Esophagus muscularis mucosa (tissue), 4 donors: ENCODE measurements at regions not wholly inside any gene's neighbourhood (a gene's known extent, or its start where the extent isn't known, plus 50 kb on each side); places are given as distances from the start of the nearest gene placed in this dataset.
"Not testable (repeated sequence)": the region's sequence is repeated elsewhere in the genome, so short reads cannot be mapped to it uniquely, and the experiment has no call there.

ENCODE experiments used
- DNase-seq: peaks from one replicate; pipeline ENCODE4 v3.0.0-alpha.2; 2017; ENCODE audit errors: extremely low spot score
- H3K27ac ChIP-seq, 4 donors: fragments of 200-600 bp; sonication (generic); replicated peaks in 1 of 4; 1 replicate in 3 of 4; 2 replicates in 1 of 4; pipeline ENCODE4 v1.5.1; 2016 to 2019; ENCODE audit warnings: mild to moderate bottlenecking in 1 of 4
- H3K27me3 ChIP-seq, 4 donors: fragments of 200-600 bp; sonication (generic); one replicate each; pipeline versions ENCODE4 v1.5.1 to v1.6.0; 2016 to 2019
- H3K36me3 ChIP-seq, 4 donors: fragments of 200-600 bp; sonication (generic); one replicate each; pipeline ENCODE4 v1.5.1; 2016 to 2019
- H3K4me1 ChIP-seq, 4 donors: fragments of 200-600 bp; sonication (generic); one replicate each; pipeline ENCODE4 v1.5.1; 2016 to 2019
- H3K4me3 ChIP-seq, 4 donors: fragments of 200-600 bp; sonication (generic); 1 replicate in 2 of 4; 2 replicates in 2 of 4; pipeline ENCODE4 v1.5.1; 2016 to 2019; ENCODE audit warnings: mild to moderate bottlenecking in 4 of 4, moderate library complexity in 1 of 4
- H3K9me3 ChIP-seq, 4 donors: fragments of 200-600 bp; sonication (generic); 1 replicate in 3 of 4; 2 replicates in 1 of 4; pipeline ENCODE4 v1.5.1; 2016 to 2019
- EP300 ChIP-seq: sonication (generic); formaldehyde crosslinking; IDR thresholded peaks from one replicate; pipeline ENCODE4 v1.6.1; 2017; ENCODE audit warnings: antibody characterized with exemption
- POLR2A ChIP-seq: fragments of 450-650 bp; IDR thresholded peaks from one replicate; pipeline ENCODE4 v1.6.1; 2017; ENCODE audit warnings: antibody characterized with exemption, moderate library complexity, mild to moderate bottlenecking, low read depth
- POLR2AphosphoS5 ChIP-seq, 2 donors: sonication (generic); formaldehyde crosslinking; IDR thresholded peaks; one replicate each; pipeline ENCODE4 v1.6.1; 2017; ENCODE audit warnings: antibody characterized with exemption in 2 of 2
- WGBS: methylation state at CpG from one replicate; pipeline ENCODE4 v1.1.5; 2018; 5-methylcytosine and 5-hydroxymethylcytosine counted together
- intact Hi-C: fragments of 100-400 bp; cut with DNase I; formaldehyde crosslinking; loops from one replicate; pipeline ENCODE4 v1.15.1; 2023
- TF ChIP-seq, protein P1 (sequence below), 3 experiments: fragments of 200-600 bp in 2 of 3; fragments of 450-650 bp in 1 of 3; sonication (generic) in 2 of 3; IDR thresholded peaks; one replicate each; pipeline ENCODE4 v1.5.1; 2017 to 2019; ENCODE audit warnings: antibody characterized with exemption in 3 of 3, mild to moderate bottlenecking in 2 of 3, moderate library complexity in 1 of 3

DNA sequence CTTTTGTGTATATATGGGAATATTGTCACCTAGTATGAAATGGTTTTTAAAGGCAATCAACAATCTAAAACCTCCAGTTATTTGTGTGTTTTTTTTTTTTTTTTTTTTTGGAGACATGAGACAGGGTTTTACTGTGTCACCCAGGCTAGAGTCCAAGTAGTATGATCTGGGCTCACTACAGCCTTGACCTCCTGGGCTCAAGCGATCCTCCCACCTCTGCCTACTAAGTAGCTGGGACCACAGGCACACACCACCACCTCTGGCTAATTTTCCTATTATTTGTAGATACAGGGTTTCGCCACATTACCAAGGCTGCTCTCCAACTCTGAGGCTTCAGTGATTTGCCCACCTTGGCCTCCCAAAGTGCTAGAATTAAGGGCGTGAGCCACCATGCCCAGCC lies 349.9 kb downstream of the UTRN start:
- no peak for DNase-seq

DNA sequence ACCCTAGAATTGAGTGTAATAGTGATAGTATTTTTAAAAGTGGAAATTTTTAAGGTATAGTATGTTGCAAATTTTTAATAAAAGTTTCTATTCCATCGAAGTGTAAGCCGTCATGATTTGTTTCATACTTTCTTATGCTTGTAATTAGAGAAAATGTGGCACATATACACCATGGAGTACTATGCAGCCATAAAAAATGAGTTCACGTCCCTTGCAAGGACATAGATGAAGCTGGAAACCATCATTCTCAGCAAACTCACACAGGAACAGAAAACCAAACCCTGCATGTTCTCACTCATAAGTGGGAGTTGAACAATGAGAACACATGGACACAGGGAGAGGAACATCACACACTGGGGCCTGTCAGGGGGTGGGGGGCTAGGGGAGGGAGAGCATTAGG lies 350.9 kb downstream of the UTRN start:
- H3K9me3 ChIP-seq, DNase-seq, H3K36me3 ChIP-seq, H3K4me1 ChIP-seq, intact Hi-C loops, H3K27me3 ChIP-seq, H3K4me3 ChIP-seq, H3K27ac ChIP-seq: not testable (repeated sequence)
- WGBS: 93% methylated on average over 3 of the region's 3 CpGs

More for the DNA sequence above, 349.9 kb downstream of the UTRN start:
- Histone ChIP-seq H3K27me3 (no peaks in the 10 kb centered on the region), H3K4me1 (no peaks in the 10 kb centered on the region), H3K9me3 (no peaks in the 10 kb centered on the region), H3K4me3 (no peak overlapping the region), H3K36me3 (no peaks in the 10 kb centered on the region), H3K27ac (no peak overlapping the region)
- intact Hi-C loops: no loop called here
- 91% methylated on average over 3 of the region's 3 CpGs for WGBS
- TF ChIP-seq, protein P1, sequence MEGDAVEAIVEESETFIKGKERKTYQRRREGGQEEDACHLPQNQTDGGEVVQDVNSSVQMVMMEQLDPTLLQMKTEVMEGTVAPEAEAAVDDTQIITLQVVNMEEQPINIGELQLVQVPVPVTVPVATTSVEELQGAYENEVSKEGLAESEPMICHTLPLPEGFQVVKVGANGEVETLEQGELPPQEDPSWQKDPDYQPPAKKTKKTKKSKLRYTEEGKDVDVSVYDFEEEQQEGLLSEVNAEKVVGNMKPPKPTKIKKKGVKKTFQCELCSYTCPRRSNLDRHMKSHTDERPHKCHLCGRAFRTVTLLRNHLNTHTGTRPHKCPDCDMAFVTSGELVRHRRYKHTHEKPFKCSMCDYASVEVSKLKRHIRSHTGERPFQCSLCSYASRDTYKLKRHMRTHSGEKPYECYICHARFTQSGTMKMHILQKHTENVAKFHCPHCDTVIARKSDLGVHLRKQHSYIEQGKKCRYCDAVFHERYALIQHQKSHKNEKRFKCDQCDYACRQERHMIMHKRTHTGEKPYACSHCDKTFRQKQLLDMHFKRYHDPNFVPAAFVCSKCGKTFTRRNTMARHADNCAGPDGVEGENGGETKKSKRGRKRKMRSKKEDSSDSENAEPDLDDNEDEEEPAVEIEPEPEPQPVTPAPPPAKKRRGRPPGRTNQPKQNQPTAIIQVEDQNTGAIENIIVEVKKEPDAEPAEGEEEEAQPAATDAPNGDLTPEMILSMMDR (IDR thresholded peaks at IDR 0.05): no peak
- TF ChIP-seq POLR2A (no peak), POLR2AphosphoS5 (IDR thresholded peaks at IDR 0.05) (no peak), EP300 (no peak)

- Histone ChIP-seq H3K27ac (no peak overlapping the region), H3K4me3 (no peak overlapping the region), H3K9me3 (no peaks in the 10 kb centered on the region), H3K36me3 (no peaks in the 10 kb centered on the region), H3K27me3 (no peaks in the 10 kb centered on the region), H3K4me1 (no peaks in the 10 kb centered on the region)
- DNase-seq: no peak
- WGBS: 62% methylated on average over 4 of the region's 4 CpGs
- intact Hi-C loops: no loop called here
- TF ChIP-seq, protein P1 (IDR thresholded peaks at IDR 0.05): no peak
- TF ChIP-seq EP300: no peak
- TF ChIP-seq POLR2A: no peak
- TF ChIP-seq POLR2AphosphoS5 (IDR thresholded peaks at IDR 0.05): no peak
Observed at GRCh38 chr6:144637541-144637940, 352.4 kb downstream of the UTRN start.

DNA sequence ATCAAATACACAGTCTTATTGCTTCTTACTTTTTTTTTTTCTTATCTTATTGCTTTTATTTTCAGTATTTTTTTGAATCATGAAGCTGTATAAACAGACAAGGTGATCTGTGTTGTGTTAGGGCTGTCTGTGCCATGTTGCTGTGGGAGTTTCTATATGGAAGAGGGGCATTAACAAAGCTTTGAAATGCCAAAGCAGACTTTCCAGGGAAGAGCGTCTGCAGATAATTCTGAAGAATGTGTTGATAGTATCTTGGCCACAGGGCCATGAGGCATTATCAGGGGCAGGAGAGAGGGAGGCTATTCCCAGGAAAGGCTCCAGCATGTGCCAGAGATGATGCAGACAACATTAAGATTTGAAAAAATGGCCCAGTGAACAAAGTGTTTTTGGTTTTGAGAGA lies 354.5 kb downstream of the UTRN start:
- TF ChIP-seq POLR2AphosphoS5 (IDR thresholded peaks at IDR 0.05) (no peak), EP300 (no peak), POLR2A (no peak)
- TF ChIP-seq, protein P1 (IDR thresholded peaks at IDR 0.05): no peak
- WGBS: 65% methylated on average over 1 of the region's 1 CpG
- no peaks in the 10 kb centered on the region for H3K9me3 ChIP-seq
- DNase-seq: no peak
- no peak overlapping the region for H3K27ac ChIP-seq
- H3K36me3 ChIP-seq: no peaks in the 10 kb centered on the region
- no peaks in the 10 kb centered on the region for H3K4me1 ChIP-seq
- no peaks in the 10 kb centered on the region for H3K27me3 ChIP-seq
- intact Hi-C loops: no loop called here
- no peak overlapping the region for H3K4me3 ChIP-seq

DNA sequence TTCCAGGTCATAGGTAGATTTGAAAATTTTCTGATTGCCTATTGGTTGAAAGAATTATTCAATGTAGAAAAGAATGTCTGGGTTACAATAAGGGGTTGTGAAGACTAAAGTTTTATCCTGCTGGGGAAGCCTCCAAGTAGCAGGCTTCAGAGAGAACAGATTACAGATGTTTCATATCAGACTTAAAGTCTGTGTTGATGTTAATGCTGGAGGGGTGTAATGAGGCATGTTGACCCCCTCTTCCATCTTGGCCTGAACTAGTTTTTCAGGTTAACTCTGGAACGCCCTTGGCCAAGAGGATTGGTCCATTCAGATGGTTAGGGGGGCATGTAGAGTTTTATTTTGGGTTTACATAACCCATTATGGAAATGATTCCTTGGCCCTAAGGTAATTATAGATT lies 356.2 kb downstream of the UTRN start:
- DNase-seq: no peak
- Histone ChIP-seq H3K36me3 (no peaks in the 10 kb centered on the region), H3K27me3 (no peaks in the 10 kb centered on the region), H3K9me3 (no peaks in the 10 kb centered on the region), H3K27ac (no peak overlapping the region), H3K4me3 (no peak overlapping the region), H3K4me1 (no peaks in the 10 kb centered on the region)
- TF ChIP-seq POLR2AphosphoS5 (IDR thresholded peaks at IDR 0.05): no peak
- TF ChIP-seq EP300: no peak
- TF ChIP-seq, protein P1 (IDR thresholded peaks at IDR 0.05): no peak
- no peak for TF ChIP-seq POLR2A
- intact Hi-C loops: no loop called here
- WGBS: 67% methylated on average over 1 of the region's 1 CpG
